HG03097 (cell line): ENCODE measurements at regions not wholly inside any gene's neighbourhood (a gene's known extent, or its start where the extent isn't known, plus 50 kb on each side); places are given as distances from the start of the nearest gene placed in this dataset.
"Not testable (repeated sequence)": the region's sequence is repeated elsewhere in the genome, so short reads cannot be mapped to it uniquely, and the experiment has no call there.

Experiments
- ATAC-seq: cut with Tn5 transposase; IDR thresholded peaks from one replicate; pipeline ENCODE4 v1.9.1; 2021; ENCODE audit not compliant: unreplicated experiment, low FRiP score

GRCh38 chr13:62524498-62524897 is 1108.8 kb upstream of the PCDH20 start:
- no peak for ATAC-seq

- ATAC-seq: no peak
Measured at GRCh38 chr13:62524061-62524460, 1108.4 kb upstream of the PCDH20 start.

- peak; percentile 94 for ATAC-seq
Measured at GRCh38 chr13:62512194-62513141, 1096.8 kb upstream of the PCDH20 start.

GRCh38 chr13:62510906-62511655 is 1095.4 kb upstream of the PCDH20 start:
- ATAC-seq: no peak

GRCh38 chr13:62502588-62502987 is 1086.9 kb upstream of the PCDH20 start:
- ATAC-seq: no peak

- no peak for ATAC-seq
Measured at GRCh38 chr13:62489731-62490130, 1074.1 kb upstream of the PCDH20 start.

GRCh38 chr13:62483774-62484173 is 1068.1 kb upstream of the PCDH20 start:
- ATAC-seq: no peak

- ATAC-seq: no peak
Measured at GRCh38 chr13:62482351-62482750, 1066.7 kb upstream of the PCDH20 start.

GRCh38 chr13:62473944-62474237 is 1058.2 kb upstream of the PCDH20 start:
- no peak for ATAC-seq

- no peak for ATAC-seq
Measured at GRCh38 chr13:62473190-62473943, 1057.7 kb upstream of the PCDH20 start.

- ATAC-seq: no peak
Measured at GRCh38 chr13:62453761-62454160, 1038.1 kb upstream of the PCDH20 start.

GRCh38 chr13:62450759-62451158 is 1035.1 kb upstream of the PCDH20 start:
- no peak for ATAC-seq

GRCh38 chr13:62447771-62448382 is 1032.2 kb upstream of the PCDH20 start:
- ATAC-seq: not testable (repeated sequence)

- ATAC-seq: no peak
Measured at GRCh38 chr13:62444805-62445204, 1029.2 kb upstream of the PCDH20 start.

- ATAC-seq: no peak
Measured at GRCh38 chr13:62434081-62434480, 1018.4 kb upstream of the PCDH20 start.

GRCh38 chr13:62433660-62434059 is 1018.0 kb upstream of the PCDH20 start:
- no peak for ATAC-seq

GRCh38 chr13:62432906-62433305 is 1017.3 kb upstream of the PCDH20 start:
- ATAC-seq: no peak

- no peak for ATAC-seq
Measured at GRCh38 chr13:62432295-62432694, 1016.6 kb upstream of the PCDH20 start.

GRCh38 chr13:62431852-62432251 is 1016.2 kb upstream of the PCDH20 start:
- ATAC-seq: no peak

GRCh38 chr13:62418872-62419271 is 1003.2 kb upstream of the PCDH20 start:
- ATAC-seq: no peak

GRCh38 chr13:62418376-62418775 is 1002.7 kb upstream of the PCDH20 start:
- ATAC-seq: no peak
